T1000 (cell line): ENCODE measurements at regions not wholly inside any gene's neighbourhood (a gene's known extent, or its start where the extent isn't known, plus 50 kb on each side); places are given as distances from the start of the nearest gene placed in this dataset.
"Not testable (repeated sequence)": the region's sequence is repeated elsewhere in the genome, so short reads cannot be mapped to it uniquely, and the experiment has no call there.

Experiments
- DNase-seq: peaks from one replicate; lab custom pipeline; 2025; ENCODE audit warnings: mixed read lengths; lab: John Stamatoyannopoulos, UW

- DNase-seq, result no peak
Measured at GRCh38 chr4:79850626-79851025, 222.4 kb downstream of the ANTXR2 start.

GRCh38 chr4:79848329-79848728 is 224.7 kb downstream of the ANTXR2 start:
- no peak for DNase-seq

- no peak for DNase-seq
Measured at GRCh38 chr4:79847411-79847810, 225.6 kb downstream of the ANTXR2 start.

- no peak for DNase-seq
Measured at GRCh38 chr4:79842162-79842561, 230.9 kb downstream of the ANTXR2 start.

GRCh38 chr4:79833857-79834256 is 239.2 kb downstream of the ANTXR2 start:
- DNase-seq, result no peak

- no peak for DNase-seq
Measured at GRCh38 chr4:79831701-79832514, 241.1 kb downstream of the ANTXR2 start.

- DNase-seq, result no peak
Measured at GRCh38 chr4:79831119-79831528, 241.9 kb downstream of the ANTXR2 start.

GRCh38 chr4:79827283-79827682 is 245.7 kb downstream of the ANTXR2 start:
- DNase-seq, result no peak

- no peak for DNase-seq
Measured at GRCh38 chr4:79823148-79823763, 249.8 kb downstream of the ANTXR2 start.

GRCh38 chr4:79820427-79820826 is 252.6 kb downstream of the ANTXR2 start:
- no peak for DNase-seq

GRCh38 chr4:79807933-79808332 is 265.1 kb downstream of the ANTXR2 start:
- not testable (repeated sequence) for DNase-seq

GRCh38 chr4:79798047-79798446 is 275.0 kb downstream of the ANTXR2 start:
- DNase-seq, result no peak

- no peak for DNase-seq
Measured at GRCh38 chr4:79796948-79797347, 276.1 kb downstream of the ANTXR2 start.

GRCh38 chr4:79788884-79789283 is 284.1 kb downstream of the ANTXR2 start:
- DNase-seq, result no peak

GRCh38 chr4:79780129-79780528 is 292.9 kb downstream of the ANTXR2 start:
- no peak for DNase-seq

GRCh38 chr4:79772510-79772909 is 300.5 kb downstream of the ANTXR2 start:
- DNase-seq, result no peak

- DNase-seq, result no peak
Measured at GRCh38 chr4:79764120-79764519, 308.9 kb downstream of the ANTXR2 start.

- no peak for DNase-seq
Measured at GRCh38 chr4:79763486-79764075, 309.4 kb downstream of the ANTXR2 start.

GRCh38 chr4:79759793-79760192 is 313.2 kb downstream of the ANTXR2 start:
- DNase-seq, result no peak

GRCh38 chr4:79757600-79757999 is 315.4 kb downstream of the ANTXR2 start:
- DNase-seq, result no peak

GRCh38 chr4:79756140-79756895 is 316.7 kb downstream of the ANTXR2 start:
- no peak for DNase-seq

GRCh38 chr4:79748835-79749234 is 324.2 kb downstream of the ANTXR2 start:
- DNase-seq, result no peak
